ENCODE measurements at regions not wholly inside any gene's neighbourhood (a gene's known extent, or its start where the extent isn't known, plus 50 kb on each side); places are given as distances from the start of the nearest gene placed in this dataset.

- TF ChIP-seq, protein P1, sequence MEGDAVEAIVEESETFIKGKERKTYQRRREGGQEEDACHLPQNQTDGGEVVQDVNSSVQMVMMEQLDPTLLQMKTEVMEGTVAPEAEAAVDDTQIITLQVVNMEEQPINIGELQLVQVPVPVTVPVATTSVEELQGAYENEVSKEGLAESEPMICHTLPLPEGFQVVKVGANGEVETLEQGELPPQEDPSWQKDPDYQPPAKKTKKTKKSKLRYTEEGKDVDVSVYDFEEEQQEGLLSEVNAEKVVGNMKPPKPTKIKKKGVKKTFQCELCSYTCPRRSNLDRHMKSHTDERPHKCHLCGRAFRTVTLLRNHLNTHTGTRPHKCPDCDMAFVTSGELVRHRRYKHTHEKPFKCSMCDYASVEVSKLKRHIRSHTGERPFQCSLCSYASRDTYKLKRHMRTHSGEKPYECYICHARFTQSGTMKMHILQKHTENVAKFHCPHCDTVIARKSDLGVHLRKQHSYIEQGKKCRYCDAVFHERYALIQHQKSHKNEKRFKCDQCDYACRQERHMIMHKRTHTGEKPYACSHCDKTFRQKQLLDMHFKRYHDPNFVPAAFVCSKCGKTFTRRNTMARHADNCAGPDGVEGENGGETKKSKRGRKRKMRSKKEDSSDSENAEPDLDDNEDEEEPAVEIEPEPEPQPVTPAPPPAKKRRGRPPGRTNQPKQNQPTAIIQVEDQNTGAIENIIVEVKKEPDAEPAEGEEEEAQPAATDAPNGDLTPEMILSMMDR (conservative IDR thresholded peaks at IDR 0.05) = no peak
- no peak for TF ChIP-seq ZFX (IDR thresholded peaks at IDR 0.05)
These were observed 234.5 kb downstream of the AHR start for GRCh38 chr7:17532861-17533404.
